Endodermal cell (in vitro differentiated cells): ENCODE measurements at regions not wholly inside any gene's neighbourhood (a gene's known extent, or its start where the extent isn't known, plus 50 kb on each side); places are given as distances from the start of the nearest gene placed in this dataset.
"Not testable (repeated sequence)": the region's sequence is repeated elsewhere in the genome, so short reads cannot be mapped to it uniquely, and the experiment has no call there.

Experiments used
- DNase-seq: peaks from one replicate; pipeline ENCODE4 v3.0.0-alpha.2; 2017
- H3K27ac ChIP-seq: 2 replicates; pipeline ENCODE4 v1.5.1; 2013; ENCODE audit warnings: mild to moderate bottlenecking, low read depth, low read length, moderate library complexity
- H3K27me3 ChIP-seq: 2 replicates; pipeline ENCODE4 v1.6.1; 2013; ENCODE audit warnings: mild to moderate bottlenecking, low read length, moderate library complexity; ENCODE audit not compliant: insufficient read depth, control insufficient read depth, poor library complexity, severe bottlenecking
- H3K36me3 ChIP-seq: 2 replicates; pipeline ENCODE4 v1.7.0; 2013; ENCODE audit warnings: mild to moderate bottlenecking, low read length, moderate library complexity; ENCODE audit not compliant: control insufficient read depth, insufficient read depth
- H3K4me1 ChIP-seq: one replicate; pipeline ENCODE4 v1.7.0; 2013; ENCODE audit warnings: low read length; ENCODE audit not compliant: control insufficient read depth, insufficient read depth
- H3K4me3 ChIP-seq: 2 replicates; pipeline ENCODE4 v1.5.1; 2013; ENCODE audit warnings: mild to moderate bottlenecking, low read length, moderate library complexity
- H3K9ac ChIP-seq: 2 replicates; pipeline ENCODE4 v1.6.1; 2013; ENCODE audit warnings: mild to moderate bottlenecking, low read length, moderate library complexity; ENCODE audit not compliant: poor library complexity, severe bottlenecking; ENCODE audit errors: extremely low read depth
- H3K9me3 ChIP-seq: 2 replicates; pipeline ENCODE4 v1.6.1; 2013; ENCODE audit warnings: mild to moderate bottlenecking, low read length, moderate library complexity; ENCODE audit not compliant: control insufficient read depth
- H3K27ac Mint-ChIP-seq: 2 replicates; pipeline ENCODE4 v1.8.0; 2020; ENCODE audit warnings: mixed read lengths
- H3K27me3 Mint-ChIP-seq: 2 replicates; pipeline ENCODE4 v1.8.0; 2021; ENCODE audit warnings: mild to moderate bottlenecking, mixed read lengths; ENCODE audit not compliant: insufficient read depth
- H3K36me3 Mint-ChIP-seq: 2 replicates; pipeline ENCODE4 v1.8.0; 2020; ENCODE audit warnings: low read depth, mixed read lengths
- H3K4me1 Mint-ChIP-seq: 2 replicates; pipeline ENCODE4 v1.8.0; 2020; ENCODE audit warnings: mixed read lengths
- H3K4me3 Mint-ChIP-seq: 2 replicates; pipeline ENCODE4 v1.8.0; 2020; ENCODE audit warnings: mild to moderate bottlenecking, moderate library complexity, mixed read lengths
- H3K9me3 Mint-ChIP-seq: 2 replicates; pipeline ENCODE4 v1.8.0; 2020; ENCODE audit warnings: mild to moderate bottlenecking, mixed read lengths
- CTCF ChIP-seq: fragments of 200-600 bp; sonication (generic); conservative IDR thresholded peaks from 2 replicates; pipeline ENCODE4 v1.5.0; 2021; ENCODE audit warnings: antibody characterized with exemption, mild to moderate bottlenecking
- WGBS, 2 experiments: methylation state at CpG; one replicate each; pipeline versions ENCODE4 v1.1.5 to v1.1.7; 2013; ENCODE audit warnings: missing lambda C conversion rate in 2 of 2, mixed read lengths in 1 of 2; ENCODE audit not compliant: insufficient coverage in 1 of 2, insufficient read length in 1 of 2; 5-methylcytosine and 5-hydroxymethylcytosine counted together

GRCh38 chr13:80931766-80932165 lies 590.8 kb upstream of the SPRY2 start:
- no peak overlapping the region for H3K4me3 Mint-ChIP-seq
- DNase-seq: no peak
- WGBS, 2 experiments: 94% methylated on average over 2 of the region's 2 CpGs; no CpG with 5 or more reads in 1 of the 2 experiments
- Histone ChIP-seq H3K9ac (no peak overlapping the region), H3K36me3 (no peaks in the 10 kb centered on the region), H3K27me3 (no peaks in the 10 kb centered on the region), H3K9me3 (no peaks in the 10 kb centered on the region), H3K4me1 (no peaks in the 10 kb centered on the region), H3K27ac (no peak overlapping the region), H3K4me3 (no peak overlapping the region)
- H3K9me3 Mint-ChIP-seq: no peaks in the 10 kb centered on the region
- TF ChIP-seq CTCF: no peak
- H3K36me3 Mint-ChIP-seq: no peaks in the 10 kb centered on the region
- no peak overlapping the region for H3K27ac Mint-ChIP-seq
- H3K27me3 Mint-ChIP-seq: no peaks in the 10 kb centered on the region
- H3K4me1 Mint-ChIP-seq: no peaks in the 10 kb centered on the region

DNA sequence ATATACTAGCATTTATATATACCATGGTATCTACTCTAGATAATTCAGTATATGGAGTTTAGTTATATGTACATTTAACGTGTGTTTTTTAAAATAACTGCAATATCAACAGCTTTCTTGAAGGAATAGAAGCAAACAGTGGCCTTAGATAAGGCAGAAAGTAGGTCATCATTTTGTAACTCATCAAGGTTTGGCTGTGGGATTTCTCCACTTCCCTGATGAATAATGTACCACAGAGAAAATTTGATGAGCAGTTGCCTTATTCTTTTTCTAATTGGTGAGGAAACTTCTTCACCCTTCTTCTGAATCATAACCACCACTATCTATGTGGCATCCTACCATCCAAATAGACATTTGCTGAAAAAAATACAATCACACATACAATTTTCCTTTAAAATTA lies 590.2 kb upstream of the SPRY2 start:
- H3K27ac Mint-ChIP-seq: no peak overlapping the region

GRCh38 chr13:80928241-80928640 lies 587.3 kb upstream of the SPRY2 start:
- Histone ChIP-seq H3K4me1 (no peaks in the 10 kb centered on the region), H3K27me3 (no peaks in the 10 kb centered on the region), H3K9ac (no peak overlapping the region), H3K4me3 (no peak overlapping the region), H3K27ac (no peak overlapping the region), H3K36me3 (no peaks in the 10 kb centered on the region), H3K9me3 (no peaks in the 10 kb centered on the region)
- Mint-ChIP-seq H3K27me3 (no peaks in the 10 kb centered on the region), H3K27ac (no peak overlapping the region), H3K4me3 (no peak overlapping the region), H3K9me3 (no peaks in the 10 kb centered on the region), H3K4me1 (no peaks in the 10 kb centered on the region), H3K36me3 (no peaks in the 10 kb centered on the region)
- no peak for TF ChIP-seq CTCF
- WGBS, 2 experiments: 83% methylated on average over 1 of the region's 3 CpGs; no CpG with 5 or more reads in 1 of the 2 experiments
- no peak for DNase-seq

More for the DNA sequence above, 590.2 kb upstream of the SPRY2 start:
- no peaks in the 10 kb centered on the region for H3K4me1 ChIP-seq
- no peaks in the 10 kb centered on the region for H3K9me3 ChIP-seq
- no peak overlapping the region for H3K4me3 ChIP-seq
- TF ChIP-seq CTCF: no peak
- H3K9me3 Mint-ChIP-seq: no peaks in the 10 kb centered on the region
- no peak overlapping the region for H3K4me3 Mint-ChIP-seq
- H3K36me3 Mint-ChIP-seq: no peaks in the 10 kb centered on the region
- DNase-seq: no peak
- 79% methylated on average over 1 of the region's 1 CpG; no CpG with 5 or more reads in 1 of the 2 experiments for WGBS, 2 experiments
- H3K27me3 Mint-ChIP-seq: no peaks in the 10 kb centered on the region
- H3K27me3 ChIP-seq: no peaks in the 10 kb centered on the region
- no peaks in the 10 kb centered on the region for H3K4me1 Mint-ChIP-seq
- H3K27ac ChIP-seq: no peak overlapping the region
- H3K9ac ChIP-seq: no peak overlapping the region
- H3K36me3 ChIP-seq: no peaks in the 10 kb centered on the region

- H3K9me3 ChIP-seq, H3K27ac ChIP-seq, H3K4me3 Mint-ChIP-seq, H3K4me1 Mint-ChIP-seq, H3K4me3 ChIP-seq, H3K4me1 ChIP-seq, H3K27ac Mint-ChIP-seq, H3K27me3 ChIP-seq, H3K9me3 Mint-ChIP-seq, H3K36me3 Mint-ChIP-seq, H3K9ac ChIP-seq, DNase-seq, H3K27me3 Mint-ChIP-seq, H3K36me3 ChIP-seq: not testable (repeated sequence)
- 97 to 100% methylated on average over 1 to 2 of the region's 3 CpGs for WGBS, 2 experiments
These were observed 585.1 kb upstream of the SPRY2 start for GRCh38 chr13:80926024-80926423.
